NCI-H1930 (cell line): ENCODE measurements at regions not wholly inside any gene's neighbourhood (a gene's known extent, or its start where the extent isn't known, plus 50 kb on each side); places are given as distances from the start of the nearest gene placed in this dataset.
"Not testable (repeated sequence)": the region's sequence is repeated elsewhere in the genome, so short reads cannot be mapped to it uniquely, and the experiment has no call there.

Experiments used
- DNase-seq, 2 experiments: peaks; one replicate each; lab custom pipeline; 2025; lab: John Stamatoyannopoulos, UW

- no peak for DNase-seq
Observed at GRCh38 chr12:91887957-91888356, 257.7 kb downstream of the BTG1 start.

GRCh38 chr12:91885851-91886731 lies 259.6 kb downstream of the BTG1 start:
- no peak for DNase-seq

GRCh38 chr12:91884230-91884629 lies 261.4 kb downstream of the BTG1 start:
- DNase-seq, result peak; percentile 36 to 79

GRCh38 chr12:91883811-91884210 lies 261.8 kb downstream of the BTG1 start:
- DNase-seq, result peak; percentile 43 to 88

GRCh38 chr12:91882910-91883309 lies 262.7 kb downstream of the BTG1 start:
- DNase-seq, result no peak

- DNase-seq, result no peak
Observed at GRCh38 chr12:91880528-91880927, 265.1 kb downstream of the BTG1 start.

- peak in 1 of 2 experiments; percentile 19 for DNase-seq
Observed at GRCh38 chr12:91877456-91878235, 268.0 kb downstream of the BTG1 start.

GRCh38 chr12:91877022-91877421 lies 268.6 kb downstream of the BTG1 start:
- peak; percentile 3 to 22 for DNase-seq

- DNase-seq, result not testable (repeated sequence)
Observed at GRCh38 chr12:91875671-91876070, 270.0 kb downstream of the BTG1 start.

- no peak for DNase-seq
Observed at GRCh38 chr12:91874086-91874865, 271.4 kb downstream of the BTG1 start.

- DNase-seq, result no peak
Observed at GRCh38 chr12:91871751-91872150, 273.9 kb downstream of the BTG1 start.

GRCh38 chr12:91870872-91871707 lies 274.6 kb downstream of the BTG1 start:
- no peak for DNase-seq

GRCh38 chr12:91868054-91868453 lies 277.6 kb downstream of the BTG1 start:
- no peak for DNase-seq

- DNase-seq, result peak; percentile 40 to 55
Observed at GRCh38 chr12:91866566-91866965, 279.1 kb downstream of the BTG1 start.

GRCh38 chr12:91863702-91864101 lies 281.9 kb downstream of the BTG1 start:
- no peak for DNase-seq

- no peak for DNase-seq
Observed at GRCh38 chr12:91861554-91861953, 284.1 kb downstream of the BTG1 start.

- no peak for DNase-seq
Observed at GRCh38 chr12:91859347-91859746, 286.3 kb downstream of the BTG1 start.

GRCh38 chr12:91857813-91858542 lies 287.7 kb downstream of the BTG1 start:
- DNase-seq, result no peak

GRCh38 chr12:91854725-91855124 lies 290.9 kb downstream of the BTG1 start:
- DNase-seq, result no peak

- no peak for DNase-seq
Observed at GRCh38 chr12:91853350-91854127, 292.1 kb downstream of the BTG1 start.
